NCI-H2171 (cell line): ENCODE measurements at regions not wholly inside any gene's neighbourhood (a gene's known extent, or its start where the extent isn't known, plus 50 kb on each side); places are given as distances from the start of the nearest gene placed in this dataset.

Experiments
- DNase-seq: peaks from one replicate; lab custom pipeline; 2025; lab: John Stamatoyannopoulos, UW

- no peak for DNase-seq
Measured at GRCh38 chr14:61107869-61108493, 126.9 kb downstream of the SLC38A6 start.

GRCh38 chr14:61106959-61107641 lies 126.1 kb downstream of the SLC38A6 start:
- no peak for DNase-seq

- DNase-seq = no peak
Measured at GRCh38 chr14:61106271-61106958, 125.4 kb downstream of the SLC38A6 start.

GRCh38 chr14:61104358-61104757 lies 123.3 kb downstream of the SLC38A6 start:
- DNase-seq = no peak

- DNase-seq = no peak
Measured at GRCh38 chr14:61103541-61104339, 122.7 kb downstream of the SLC38A6 start.

- DNase-seq = no peak
Measured at GRCh38 chr14:61102549-61103466, 121.8 kb downstream of the SLC38A6 start.
